ENCODE measurements at regions not wholly inside any gene's neighbourhood (a gene's known extent, or its start where the extent isn't known, plus 50 kb on each side); places are given as distances from the start of the nearest gene placed in this dataset.

- intact Hi-C loops (cut with micrococcal nuclease) = no loop called here
- no TSS peak for BruUV-seq (replicated peaks)
- POLR2A ChIA-PET = no interaction called here
- CTCF ChIA-PET = no interaction called here
- Histone ChIP-seq H3K4me3 (replicated peaks in 1 of 2; ENCODE audit: low read depth in 1 of 2, low read length in 2 of 2) (no peak overlapping the region), H3K9me2 (ENCODE audit: insufficient read depth) (no peaks in the 10 kb centered on the region), H3K36me3 (ENCODE audit: control insufficient read depth in 1 of 2, insufficient read depth in 2 of 2, low read length in 2 of 2) (no peaks in the 10 kb centered on the region), H3K9ac (ENCODE audit: low read length) (no peak overlapping the region), H4K20me1 (ENCODE audit: insufficient read depth) (no peaks in the 10 kb centered on the region), H3K9me3 (ENCODE audit: control insufficient read depth in 1 of 2, insufficient read depth in 1 of 2, low read depth in 1 of 2, low read length in 2 of 2) (no peaks in the 10 kb centered on the region), H3K27me3 (ENCODE audit: insufficient read depth, low read length) (no peaks in the 10 kb centered on the region), H3K27ac (ENCODE audit: low read depth, low read length) (no peak overlapping the region), H2AFZ (ENCODE audit: low read depth, low read length, poor library complexity, severe bottlenecking) (no peak overlapping the region), H3K4me2 (ENCODE audit: low read length) (no peak overlapping the region), H3K4me1 (ENCODE audit: control insufficient read depth in 1 of 2, insufficient read depth in 2 of 2, low read length in 2 of 2) (no peaks in the 10 kb centered on the region), H3K79me2 (ENCODE audit: insufficient read depth, low read length) (no peaks in the 10 kb centered on the region)
- ATAC-seq (no peak), DNase-seq (ENCODE audit: low read depth, low spot score) (no peak)
- TF ChIP-seq REST (IDR thresholded peaks at IDR 0.05; ENCODE audit: low read depth) (no peak), POLR2AphosphoS5 (IDR thresholded peaks at IDR 0.05; ENCODE audit: low read depth, low read length) (no peak), SP1 (IDR thresholded peaks at IDR 0.05; ENCODE audit: low read depth) (no peak), ATF3 (IDR thresholded peaks at IDR 0.05) (no peak), RAD21 (IDR thresholded peaks at IDR 0.05; ENCODE audit: low read depth) (no peak), ELF1 (IDR thresholded peaks at IDR 0.05; ENCODE audit: borderline replicate concordance, low read depth) (no peak), TCF7L2 (IDR thresholded peaks at IDR 0.05; ENCODE audit: borderline replicate concordance, extremely low read depth, insufficient read depth, insufficient read length) (no peak), EZH2phosphoT487 (IDR thresholded peaks at IDR 0.05; ENCODE audit: borderline replicate concordance) (no peak), ZNF274 (IDR thresholded peaks at IDR 0.05; ENCODE audit: low read depth, low read length) (no peak), YY1 (IDR thresholded peaks at IDR 0.05; ENCODE audit: extremely low read depth, insufficient replicate concordance, low read depth, low read length) (no peak), SRF (IDR thresholded peaks at IDR 0.05; ENCODE audit: low read depth) (no peak), EGR1 (IDR thresholded peaks at IDR 0.05; ENCODE audit: low read depth) (no peak)
- TF ChIP-seq, protein P1, sequence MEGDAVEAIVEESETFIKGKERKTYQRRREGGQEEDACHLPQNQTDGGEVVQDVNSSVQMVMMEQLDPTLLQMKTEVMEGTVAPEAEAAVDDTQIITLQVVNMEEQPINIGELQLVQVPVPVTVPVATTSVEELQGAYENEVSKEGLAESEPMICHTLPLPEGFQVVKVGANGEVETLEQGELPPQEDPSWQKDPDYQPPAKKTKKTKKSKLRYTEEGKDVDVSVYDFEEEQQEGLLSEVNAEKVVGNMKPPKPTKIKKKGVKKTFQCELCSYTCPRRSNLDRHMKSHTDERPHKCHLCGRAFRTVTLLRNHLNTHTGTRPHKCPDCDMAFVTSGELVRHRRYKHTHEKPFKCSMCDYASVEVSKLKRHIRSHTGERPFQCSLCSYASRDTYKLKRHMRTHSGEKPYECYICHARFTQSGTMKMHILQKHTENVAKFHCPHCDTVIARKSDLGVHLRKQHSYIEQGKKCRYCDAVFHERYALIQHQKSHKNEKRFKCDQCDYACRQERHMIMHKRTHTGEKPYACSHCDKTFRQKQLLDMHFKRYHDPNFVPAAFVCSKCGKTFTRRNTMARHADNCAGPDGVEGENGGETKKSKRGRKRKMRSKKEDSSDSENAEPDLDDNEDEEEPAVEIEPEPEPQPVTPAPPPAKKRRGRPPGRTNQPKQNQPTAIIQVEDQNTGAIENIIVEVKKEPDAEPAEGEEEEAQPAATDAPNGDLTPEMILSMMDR (IDR thresholded peaks at IDR 0.05 in 2 of 3, conservative IDR thresholded peaks at IDR 0.05 in 1 of 3; ENCODE audit: borderline replicate concordance in 1 of 3, insufficient read depth in 1 of 3, low read depth in 2 of 3, low read length in 2 of 3) = no peak
- RAD21 ChIA-PET (ENCODE audit: low non-redundant PET in 1 of 2, low total read pairs in 2 of 2, uncharacterized antibody in 2 of 2, unreplicated experiment in 2 of 2) = no interaction called here
These were observed 117.4 kb downstream of the EFHB start for GRCh38 chr3:19816631-19817030.

Data from HCT116 (cell line).